GM12878 (cell line): ENCODE measurements at regions not wholly inside any gene's neighbourhood (a gene's known extent, or its start where the extent isn't known, plus 50 kb on each side); places are given as distances from the start of the nearest gene placed in this dataset.

ENCODE experiments used
- CEBPB ChIP-seq, 2 experiments: fragments of 150-350 bp in 1 of 2; IDR thresholded peaks; 2 replicates each; pipeline ENCODE4 v1.6.1; 2012 to 2014; ENCODE audit warnings: low read depth in 2 of 2, low read length in 2 of 2, borderline replicate concordance in 1 of 2, inconsistent platforms in 1 of 2
- CHD2 ChIP-seq: IDR thresholded peaks from 2 replicates; pipeline ENCODE4 v1.6.1; 2011; ENCODE audit warnings: low read depth, low read length, improper control_type of control experiment, borderline replicate concordance
- CHD4 ChIP-seq: fragments of 200-600 bp; sonication (generic); IDR thresholded peaks from 2 replicates; pipeline ENCODE4 v1.6.1; 2016; ENCODE audit warnings: mild to moderate bottlenecking
- CTCF ChIP-seq, 3 experiments: IDR thresholded peaks in 2 of 3; conservative IDR thresholded peaks in 1 of 3; 2 replicates each; pipeline ENCODE4 v1.5.1; 2011; ENCODE audit warnings: low read depth in 3 of 3, low read length in 3 of 3, mild to moderate bottlenecking in 3 of 3, control low read depth in 2 of 3, moderate library complexity in 2 of 3, inconsistent platforms in 1 of 3, mixed read lengths in 1 of 3; ENCODE audit not compliant: control insufficient read depth in 2 of 3, insufficient read depth in 1 of 3; ENCODE audit errors: extremely low read depth in 1 of 3
- EGR1 ChIP-seq, 2 experiments: IDR thresholded peaks; 1 replicate in 1 of 2; 2 replicates in 1 of 2; pipeline ENCODE4 v1.6.1; 2011 to 2012; ENCODE audit warnings: low read depth in 2 of 2, low read length in 2 of 2, borderline replicate concordance in 1 of 2, mild to moderate bottlenecking in 1 of 2, moderate library complexity in 1 of 2
- EZH2 ChIP-seq: IDR thresholded peaks from 2 replicates; pipeline ENCODE4 v1.6.1; 2012; ENCODE audit warnings: low read depth, mild to moderate bottlenecking, control low read depth, inconsistent platforms, low read length, borderline replicate concordance; ENCODE audit not compliant: control insufficient read depth
- POLR2A ChIP-seq: IDR thresholded peaks from 2 replicates; pipeline ENCODE4 v1.6.1; 2011; ENCODE audit warnings: low read depth, mild to moderate bottlenecking, low read length
- SIN3A ChIP-seq: IDR thresholded peaks from 2 replicates; pipeline ENCODE4 v1.6.1; 2012; ENCODE audit warnings: low read depth, low read length, improper control_type of control experiment
- SUZ12 ChIP-seq: fragments of 200-600 bp; sonication (generic); IDR thresholded peaks from one replicate; pipeline ENCODE4 v1.6.1; 2018; ENCODE audit warnings: antibody characterized with exemption, mild to moderate bottlenecking; ENCODE audit not compliant: unreplicated experiment
- TARDBP ChIP-seq: IDR thresholded peaks from 2 replicates; pipeline ENCODE4 v1.6.1; 2016; ENCODE audit warnings: borderline replicate concordance

DNA sequence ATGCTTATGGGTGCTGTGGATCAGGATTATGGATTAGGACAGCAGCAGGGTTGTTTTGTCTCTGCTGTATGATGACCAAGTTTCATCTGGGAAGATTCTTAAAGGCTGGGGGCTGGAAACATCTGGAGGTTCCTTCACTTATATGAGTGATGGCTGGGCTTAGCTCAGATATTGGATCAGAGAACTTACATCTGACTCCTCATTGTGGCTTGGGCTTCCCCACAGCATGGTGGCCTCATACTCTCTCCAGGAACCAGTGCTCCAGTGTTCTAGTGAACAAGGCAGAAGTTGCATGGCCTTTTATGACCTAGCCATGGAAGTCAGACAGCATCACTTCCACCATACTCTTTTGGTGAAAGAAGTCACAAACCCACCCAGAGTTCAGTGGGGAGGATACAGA is 336.1 kb upstream of the TBX3 start:
- TF ChIP-seq SIN3A (no peak), CTCF (IDR thresholded peaks at IDR 0.05 in 2 of 3, conservative IDR thresholded peaks at IDR 0.05 in 1 of 3; ENCODE audit: control insufficient read depth in 2 of 3, extremely low read depth in 1 of 3, insufficient read depth in 1 of 3, low read depth in 3 of 3, low read length in 3 of 3) (no peak), EZH2 (no peak), CHD4 (no peak), EGR1 (IDR thresholded peaks at IDR 0.05; ENCODE audit: borderline replicate concordance in 1 of 2, low read depth in 2 of 2, low read length in 2 of 2) (no peak), CEBPB (IDR thresholded peaks at IDR 0.05; ENCODE audit: borderline replicate concordance in 1 of 2, low read depth in 2 of 2, low read length in 2 of 2) (no peak), TARDBP (no peak), POLR2A (no peak), SUZ12 (no peak), CHD2 (no peak)
